H1 (cell line): ENCODE measurements at regions not wholly inside any gene's neighbourhood (a gene's known extent, or its start where the extent isn't known, plus 50 kb on each side); places are given as distances from the start of the nearest gene placed in this dataset.

Experiments
- CTCF ChIA-PET: fragments of 300-600 bp; sonication (Branson Sonifier 250); formaldehyde crosslinking; loops from one replicate; lab custom pipeline; 2021; ENCODE audit not compliant: partially characterized antibody; lab: Charles Lee
- POLR2A ChIA-PET: fragments of 300-600 bp; sonication (Branson Sonifier 250); formaldehyde crosslinking; loops from one replicate; lab custom pipeline; 2021; ENCODE audit warnings: inconsistent platforms; ENCODE audit not compliant: partially characterized antibody; lab: Charles Lee
- DNase-seq, 2 experiments: peaks; one replicate each; pipeline versions ENCODE4 v3.0.0 to v3.0.0-alpha.2; 2010 to 2022; ENCODE audit warnings: low spot score in 2 of 2, low read depth in 1 of 2, mixed read lengths in 1 of 2
- FAIRE-seq: peaks from 2 replicates; lab custom pipeline; 2011; peaks lifted over from hg19 to GRCh38; lab: Jason Lieb, UNC
- H2AFZ ChIP-seq: 2 replicates; pipeline ENCODE4 v1.8.1; 2012; ENCODE audit warnings: low read length, inconsistent platforms
- H2AK5ac ChIP-seq: 2 replicates; pipeline ENCODE4 v1.6.1; 2013; ENCODE audit warnings: low read depth, low read length
- H2BK120ac ChIP-seq: replicated peaks from 2 replicates; pipeline ENCODE3; 2013; ENCODE audit warnings: low read depth, low read length, inconsistent platforms
- H2BK12ac ChIP-seq: 2 replicates; pipeline ENCODE4 v1.6.1; 2013; ENCODE audit warnings: low read depth, low read length
- H2BK15ac ChIP-seq: 2 replicates; pipeline ENCODE4 v1.6.1; 2013; ENCODE audit warnings: low read length
- H2BK20ac ChIP-seq: 2 replicates; pipeline ENCODE4 v1.6.1; 2013; ENCODE audit warnings: low read length
- H2BK5ac ChIP-seq: 2 replicates; pipeline ENCODE4 v1.6.1; 2013; ENCODE audit warnings: low read depth, low read length
- H3K14ac ChIP-seq: 2 replicates; pipeline ENCODE4 v1.6.1; 2013; ENCODE audit warnings: inconsistent platforms; ENCODE audit not compliant: insufficient read length
- H3K18ac ChIP-seq: 2 replicates; pipeline ENCODE4 v1.6.1; 2013; ENCODE audit warnings: low read length; ENCODE audit errors: extremely low read depth
- H3K23ac ChIP-seq: 2 replicates; pipeline ENCODE4 v1.6.1; 2013; ENCODE audit warnings: inconsistent platforms; ENCODE audit not compliant: insufficient read length
- H3K23me2 ChIP-seq: 2 replicates; pipeline ENCODE4 v1.6.1; 2013; ENCODE audit warnings: low read depth, low read length
- H3K27ac ChIP-seq: 2 replicates; pipeline ENCODE4 v1.6.1; 2011; ENCODE audit warnings: low read depth, low read length, inconsistent platforms
- H3K27me3 ChIP-seq, 4 experiments: replicated peaks in 1 of 4; 1 replicate in 1 of 4; 2 replicates in 3 of 4; pipeline versions ENCODE4 v1.6.1 to v1.8.1; 2011 to 2013; ENCODE audit warnings: low read length in 3 of 4, mild to moderate bottlenecking in 3 of 4, inconsistent platforms in 2 of 4, mixed read lengths in 2 of 4, moderate library complexity in 1 of 4; ENCODE audit not compliant: control insufficient read depth in 3 of 4, insufficient read depth in 3 of 4; ENCODE audit errors: extremely low read depth in 1 of 4
- H3K36me3 ChIP-seq, 4 experiments: 2 replicates each; pipeline versions ENCODE4 v1.6.1 to v1.8.1; 2011 to 2013; ENCODE audit warnings: mild to moderate bottlenecking in 4 of 4, low read length in 3 of 4, moderate library complexity in 2 of 4, control low read depth in 1 of 4, inconsistent platforms in 1 of 4; ENCODE audit not compliant: insufficient read depth in 4 of 4, control insufficient read depth in 2 of 4
- H3K4ac ChIP-seq: replicated peaks from 2 replicates; pipeline ENCODE3; 2013; ENCODE audit warnings: low read length, low read depth, mixed read lengths, inconsistent platforms; ENCODE audit not compliant: insufficient read length
- H3K4me1 ChIP-seq, 4 experiments: replicated peaks in 1 of 4; 1 replicate in 1 of 4; 2 replicates in 3 of 4; pipeline versions ENCODE4 v1.6.1 to v1.8.1; 2011 to 2013; ENCODE audit warnings: low read length in 3 of 4, inconsistent platforms in 2 of 4, mixed read lengths in 1 of 4; ENCODE audit not compliant: insufficient read depth in 4 of 4, control insufficient read depth in 3 of 4
- H3K4me2 ChIP-seq, 2 experiments: 2 replicates each; pipeline versions ENCODE4 v1.6.1 to v1.8.1; 2011 to 2013; ENCODE audit warnings: low read depth in 2 of 2, low read length in 2 of 2, control low read depth in 1 of 2, inconsistent platforms in 1 of 2, mild to moderate bottlenecking in 1 of 2; ENCODE audit not compliant: insufficient read depth in 1 of 2
- H3K4me3 ChIP-seq, 4 experiments: fragments of 200-600, 300-600 bp in 1 of 4; sonication (generic), shearing (Covaris generic), sonication (Bioruptor Twin) in 1 of 4; 2 replicates each; pipeline versions ENCODE4 v1.5.1 to v1.8.1; 2011 to 2016; ENCODE audit warnings: low read length in 4 of 4, low read depth in 3 of 4, control low read depth in 2 of 4, inconsistent platforms in 2 of 4, mild to moderate bottlenecking in 2 of 4, mixed read lengths in 1 of 4, moderate library complexity in 1 of 4; ENCODE audit not compliant: insufficient read depth in 2 of 4; ENCODE audit errors: extremely low read depth in 1 of 4
- H3K56ac ChIP-seq: replicated peaks from 2 replicates; pipeline ENCODE3; 2013; ENCODE audit warnings: low read depth, mild to moderate bottlenecking, mixed read lengths, low read length, inconsistent platforms; ENCODE audit not compliant: insufficient read length
- H3K79me1 ChIP-seq: 2 replicates; pipeline ENCODE4 v1.6.1; 2013; ENCODE audit warnings: low read depth, low read length, control low read depth
- H3K79me2 ChIP-seq, 2 experiments: 2 replicates each; pipeline versions ENCODE4 v1.6.1 to v1.8.1; 2012 to 2013; ENCODE audit warnings: low read length in 2 of 2, mild to moderate bottlenecking in 2 of 2, inconsistent platforms in 1 of 2; ENCODE audit not compliant: insufficient read depth in 2 of 2, control insufficient read depth in 1 of 2
- H3K9ac ChIP-seq, 4 experiments: replicated peaks in 1 of 4; 1 replicate in 1 of 4; 2 replicates in 3 of 4; pipeline versions ENCODE4 v1.6.1 to v1.8.1; 2011 to 2013; ENCODE audit warnings: low read depth in 3 of 4, low read length in 3 of 4, control low read depth in 2 of 4, mild to moderate bottlenecking in 2 of 4, moderate library complexity in 2 of 4, inconsistent platforms in 1 of 4; ENCODE audit errors: extremely low read depth in 1 of 4
- H3K9me3 ChIP-seq, 2 experiments: 2 replicates each; pipeline versions ENCODE4 v1.6.1 to v1.8.1; 2012 to 2013; ENCODE audit warnings: mild to moderate bottlenecking in 2 of 2, moderate library complexity in 2 of 2, control low read depth in 1 of 2, inconsistent platforms in 1 of 2, low read depth in 1 of 2, low read length in 1 of 2, mixed read lengths in 1 of 2; ENCODE audit not compliant: insufficient read depth in 2 of 2
- H4K20me1 ChIP-seq, 2 experiments: replicated peaks in 1 of 2; 2 replicates each; pipeline versions ENCODE3 to v1.8.1; 2011 to 2013; ENCODE audit warnings: inconsistent platforms in 2 of 2, low read length in 2 of 2, mild to moderate bottlenecking in 1 of 2; ENCODE audit not compliant: insufficient read depth in 2 of 2, control insufficient read depth in 1 of 2
- H4K5ac ChIP-seq: 2 replicates; pipeline ENCODE4 v1.6.1; 2013; ENCODE audit warnings: low read length, low read depth, mixed read lengths, inconsistent platforms; ENCODE audit not compliant: insufficient read length
- H4K8ac ChIP-seq: 2 replicates; pipeline ENCODE4 v1.8.0; 2013; ENCODE audit warnings: mild to moderate bottlenecking, moderate library complexity, low read length, inconsistent platforms; ENCODE audit not compliant: insufficient read depth; ENCODE audit errors: extremely low read depth
- H4K91ac ChIP-seq: replicated peaks from 2 replicates; pipeline ENCODE3; 2013; ENCODE audit warnings: low read length, mixed read lengths, inconsistent platforms; ENCODE audit not compliant: insufficient read length
- ATF3 ChIP-seq: IDR thresholded peaks from 2 replicates; pipeline ENCODE4 v1.6.1; 2011; ENCODE audit warnings: low read depth, mild to moderate bottlenecking, low read length; ENCODE audit not compliant: insufficient read depth
- HDAC2 ChIP-seq, 2 experiments: fragments of 300-600 bp in 1 of 2; sonication (generic) in 1 of 2; IDR thresholded peaks; 2 replicates each; pipeline ENCODE4 v1.6.1; 2011 to 2012; ENCODE audit warnings: low read depth in 2 of 2, low read length in 2 of 2, mild to moderate bottlenecking in 2 of 2, moderate library complexity in 2 of 2, borderline replicate concordance in 1 of 2, inconsistent platforms in 1 of 2
- HDAC6 ChIP-seq: IDR thresholded peaks from one replicate; pipeline ENCODE4 v1.7.1; 2012; ENCODE audit warnings: low read depth, mild to moderate bottlenecking, inconsistent platforms, low read length, moderate library complexity
- JUN ChIP-seq: IDR thresholded peaks from 2 replicates; pipeline ENCODE4 v1.6.1; 2011; ENCODE audit warnings: low read depth, mild to moderate bottlenecking, improper control_type of control experiment, low read length
- KDM1A ChIP-seq: fragments of 200-600, 300-600 bp; sonication (generic); IDR thresholded peaks from 2 replicates; pipeline ENCODE4 v1.7.1; 2016; ENCODE audit warnings: mild to moderate bottlenecking, low read length, borderline replicate concordance
- MAFK ChIP-seq: IDR thresholded peaks from 2 replicates; pipeline ENCODE4 v1.6.1; 2012; ENCODE audit warnings: low read depth, mild to moderate bottlenecking, improper control_type of control experiment, low read length
- PHF8 ChIP-seq: fragments of 200-600 bp; sonication (generic); conservative IDR thresholded peaks from 2 replicates; pipeline ENCODE4 v1.7.1; 2012; ENCODE audit warnings: low read depth, mild to moderate bottlenecking, inconsistent platforms, low read length, moderate library complexity
- RNF2 ChIP-seq: fragments of 200-900, 300-1000 bp; sonication (generic); IDR thresholded peaks from 2 replicates; pipeline ENCODE4 v1.7.1; 2016; ENCODE audit warnings: borderline replicate concordance, low read depth, mild to moderate bottlenecking, antibody characterized with exemption, low read length; ENCODE audit not compliant: poor library complexity, severe bottlenecking; ENCODE audit errors: missing control alignments
- SRF ChIP-seq: IDR thresholded peaks from 2 replicates; pipeline ENCODE4 v1.6.1; 2011; ENCODE audit warnings: mild to moderate bottlenecking, low read depth, low read length, moderate library complexity
- YY1 ChIP-seq: IDR thresholded peaks from 2 replicates; pipeline ENCODE4 v1.6.1; 2011; ENCODE audit warnings: low read depth, mild to moderate bottlenecking, low read length
- ZNF274 ChIP-seq: IDR thresholded peaks from 2 replicates; pipeline ENCODE4 v1.7.0; 2012; ENCODE audit warnings: low read length, borderline replicate concordance; ENCODE audit errors: extremely low read depth
- WGBS, 2 experiments: shearing (Covaris generic) in 1 of 2; methylation state at CpG; one replicate each; pipeline versions ENCODE4 v1.1.6 to v1.1.7; 2013 to 2015; ENCODE audit warnings: low lambda C conversion rate in 2 of 2, mixed read lengths in 2 of 2, inconsistent platforms in 1 of 2, low coverage in 1 of 2, missing lambda C conversion rate in 1 of 2; ENCODE audit not compliant: insufficient replicate concordance in 2 of 2, insufficient coverage in 1 of 2, insufficient read length in 1 of 2; ENCODE audit errors: extremely low coverage in 1 of 2, missing lambda C conversion rate in 1 of 2; 5-methylcytosine and 5-hydroxymethylcytosine counted together
- TF ChIP-seq, protein P1 (sequence below): IDR thresholded peaks from 2 replicates; pipeline ENCODE4 v1.6.1; 2012; ENCODE audit warnings: low read length, inconsistent platforms

DNA sequence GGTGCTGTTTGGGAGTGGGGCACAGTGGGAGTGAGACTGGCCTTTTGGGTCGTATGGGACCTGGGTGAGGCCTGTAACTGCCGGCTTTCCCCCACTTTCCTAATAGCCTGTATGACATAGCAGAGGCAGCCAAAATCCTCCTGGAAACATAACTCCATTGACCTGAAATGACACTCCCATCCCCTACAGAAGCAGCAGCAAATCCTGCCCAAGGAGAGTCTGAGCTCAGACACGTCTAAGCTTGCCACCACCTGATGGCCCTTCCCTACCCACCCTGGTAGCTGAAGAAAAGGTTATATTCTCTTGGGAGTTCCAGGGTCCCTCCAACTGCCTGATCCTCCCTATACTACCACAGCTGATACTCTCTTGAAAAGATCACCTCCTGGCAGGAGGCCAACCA lies 179.8 kb upstream of the ARRDC3 start:
- no peak for FAIRE-seq
- no peaks in the 10 kb centered on the region for H3K79me2 ChIP-seq
- H2BK15ac ChIP-seq, result no peak overlapping the region
- H3K27ac ChIP-seq, result no peak overlapping the region
- H2AFZ ChIP-seq, result no peak overlapping the region
- no peaks in the 10 kb centered on the region for H4K20me1 ChIP-seq
- H2BK20ac ChIP-seq, result no peak overlapping the region
- H2AK5ac ChIP-seq, result no peak overlapping the region
- H3K79me1 ChIP-seq, result no peaks in the 10 kb centered on the region
- no peaks in the 10 kb centered on the region for H3K4me1 ChIP-seq
- ChIA-PET CTCF (no interaction called here), POLR2A (no interaction called here)
- no peaks in the 10 kb centered on the region for H3K27me3 ChIP-seq
- H4K8ac ChIP-seq, result no peak overlapping the region
- WGBS, 2 experiments, result 92% methylated on average over 3 of the region's 3 CpGs; no CpG with 5 or more reads in 1 of the 2 experiments
- DNase-seq, result no peak
- H2BK12ac ChIP-seq, result no peak overlapping the region
- no peak overlapping the region for H2BK120ac ChIP-seq
- H3K23me2 ChIP-seq, result no peaks in the 10 kb centered on the region
- no peak overlapping the region for H4K5ac ChIP-seq
- no peak overlapping the region for H3K14ac ChIP-seq
- H3K56ac ChIP-seq, result no peak overlapping the region
- no peak overlapping the region for H2BK5ac ChIP-seq
- no peak overlapping the region for H3K23ac ChIP-seq
- H3K18ac ChIP-seq, result no peak overlapping the region
- no peaks in the 10 kb centered on the region; a peak in 1 of 8 replicates for H3K36me3 ChIP-seq
- no peak overlapping the region for H4K91ac ChIP-seq
- H3K4me3 ChIP-seq, result no peak overlapping the region
- no peak overlapping the region for H3K9ac ChIP-seq
- peaks cover 2 to 4% of the 10 kb centered on the region in 2 experiments; a peak in 1 of 4 replicates for H3K9me3 ChIP-seq
- no peak overlapping the region for H3K4me2 ChIP-seq
- no peak overlapping the region for H3K4ac ChIP-seq
- TF ChIP-seq KDM1A (no peak), SRF (no peak), ATF3 (no peak), PHF8 (no peak), ZNF274 (no peak), JUN (no peak), YY1 (no peak), HDAC6 (no peak), HDAC2 (IDR thresholded peaks at IDR 0.05; ENCODE audit: borderline replicate concordance in 1 of 2, low read depth in 2 of 2, low read length in 2 of 2) (no peak), RNF2 (no peak), MAFK (no peak)
- TF ChIP-seq, protein P1, sequence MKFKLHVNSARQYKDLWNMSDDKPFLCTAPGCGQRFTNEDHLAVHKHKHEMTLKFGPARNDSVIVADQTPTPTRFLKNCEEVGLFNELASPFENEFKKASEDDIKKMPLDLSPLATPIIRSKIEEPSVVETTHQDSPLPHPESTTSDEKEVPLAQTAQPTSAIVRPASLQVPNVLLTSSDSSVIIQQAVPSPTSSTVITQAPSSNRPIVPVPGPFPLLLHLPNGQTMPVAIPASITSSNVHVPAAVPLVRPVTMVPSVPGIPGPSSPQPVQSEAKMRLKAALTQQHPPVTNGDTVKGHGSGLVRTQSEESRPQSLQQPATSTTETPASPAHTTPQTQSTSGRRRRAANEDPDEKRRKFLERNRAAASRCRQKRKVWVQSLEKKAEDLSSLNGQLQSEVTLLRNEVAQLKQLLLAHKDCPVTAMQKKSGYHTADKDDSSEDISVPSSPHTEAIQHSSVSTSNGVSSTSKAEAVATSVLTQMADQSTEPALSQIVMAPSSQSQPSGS, result no peak
